ENCODE measurements at regions not wholly inside any gene's neighbourhood (a gene's known extent, or its start where the extent isn't known, plus 50 kb on each side); places are given as distances from the start of the nearest gene placed in this dataset.
"Not testable (repeated sequence)": the region's sequence is repeated elsewhere in the genome, so short reads cannot be mapped to it uniquely, and the experiment has no call there.

DNA sequence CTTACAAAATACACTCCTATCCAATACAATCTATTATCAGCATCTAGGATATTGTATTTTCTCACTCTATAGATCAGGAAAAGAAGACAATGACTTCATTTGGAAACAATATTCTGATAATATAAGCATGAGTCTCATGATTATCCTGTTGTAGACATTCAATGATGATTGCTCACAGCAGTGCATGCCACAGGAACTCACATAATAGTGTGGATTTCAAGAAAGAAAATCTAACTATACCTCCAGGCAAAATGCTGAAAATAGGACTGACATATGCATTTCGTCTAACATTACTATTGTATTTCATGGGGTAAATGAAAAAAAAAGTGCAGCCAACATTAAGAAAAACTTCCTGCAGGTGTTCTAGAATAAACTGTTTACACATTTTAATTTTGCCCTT lies 122.6 kb downstream of the POSTN start:
- H3K27ac Mint-ChIP-seq, result no peak overlapping the region
- peaks cover 6% of the 10 kb centered on the region for H3K9me3 Mint-ChIP-seq (ENCODE audit: low read depth)
- no peaks in the 10 kb centered on the region for H3K36me3 Mint-ChIP-seq (ENCODE audit: insufficient read depth)
- H3K4me1 Mint-ChIP-seq (ENCODE audit: low read depth), result peaks cover 6% of the 10 kb centered on the region
- no peak for DNase-seq (ENCODE audit: low spot score, unreplicated experiment)
- no peak overlapping the region for H3K4me3 Mint-ChIP-seq (ENCODE audit: low read depth)
- H3K27me3 Mint-ChIP-seq, result no peaks in the 10 kb centered on the region
- TF ChIP-seq, protein P1, sequence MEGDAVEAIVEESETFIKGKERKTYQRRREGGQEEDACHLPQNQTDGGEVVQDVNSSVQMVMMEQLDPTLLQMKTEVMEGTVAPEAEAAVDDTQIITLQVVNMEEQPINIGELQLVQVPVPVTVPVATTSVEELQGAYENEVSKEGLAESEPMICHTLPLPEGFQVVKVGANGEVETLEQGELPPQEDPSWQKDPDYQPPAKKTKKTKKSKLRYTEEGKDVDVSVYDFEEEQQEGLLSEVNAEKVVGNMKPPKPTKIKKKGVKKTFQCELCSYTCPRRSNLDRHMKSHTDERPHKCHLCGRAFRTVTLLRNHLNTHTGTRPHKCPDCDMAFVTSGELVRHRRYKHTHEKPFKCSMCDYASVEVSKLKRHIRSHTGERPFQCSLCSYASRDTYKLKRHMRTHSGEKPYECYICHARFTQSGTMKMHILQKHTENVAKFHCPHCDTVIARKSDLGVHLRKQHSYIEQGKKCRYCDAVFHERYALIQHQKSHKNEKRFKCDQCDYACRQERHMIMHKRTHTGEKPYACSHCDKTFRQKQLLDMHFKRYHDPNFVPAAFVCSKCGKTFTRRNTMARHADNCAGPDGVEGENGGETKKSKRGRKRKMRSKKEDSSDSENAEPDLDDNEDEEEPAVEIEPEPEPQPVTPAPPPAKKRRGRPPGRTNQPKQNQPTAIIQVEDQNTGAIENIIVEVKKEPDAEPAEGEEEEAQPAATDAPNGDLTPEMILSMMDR (IDR thresholded peaks at IDR 0.05; ENCODE audit: unreplicated experiment), result no peak

DNA sequence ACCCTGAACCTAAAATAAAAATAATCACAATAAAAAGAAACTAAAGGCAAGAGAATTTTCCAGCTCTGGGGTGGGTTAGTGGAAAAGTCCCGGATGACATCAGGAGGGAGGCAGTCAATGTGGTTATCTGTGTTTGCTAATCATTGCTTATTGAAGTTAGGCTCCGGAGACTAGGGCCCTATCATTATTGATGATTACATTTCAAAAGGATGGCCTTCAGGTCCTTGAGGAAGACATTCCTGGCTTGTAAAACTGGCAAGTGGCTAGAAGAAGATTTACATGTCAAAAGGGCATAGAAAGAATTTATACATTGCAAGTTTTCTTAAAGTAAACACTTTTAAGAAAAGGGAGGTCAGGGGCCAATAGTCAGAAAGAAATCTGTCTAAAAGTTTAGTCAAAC lies 123.4 kb downstream of the POSTN start:
- DNase-seq (ENCODE audit: low spot score, unreplicated experiment), result no peak
- H3K27me3 Mint-ChIP-seq, result no peaks in the 10 kb centered on the region
- H3K4me3 Mint-ChIP-seq (ENCODE audit: low read depth), result no peak overlapping the region
- TF ChIP-seq, protein P1 (IDR thresholded peaks at IDR 0.05; ENCODE audit: unreplicated experiment), result no peak
- H3K4me1 Mint-ChIP-seq (ENCODE audit: low read depth), result peaks cover 6% of the 10 kb centered on the region
- H3K36me3 Mint-ChIP-seq (ENCODE audit: insufficient read depth), result no peaks in the 10 kb centered on the region
- peaks cover 6% of the 10 kb centered on the region for H3K9me3 Mint-ChIP-seq (ENCODE audit: low read depth)
- H3K27ac Mint-ChIP-seq, result no peak overlapping the region

DNA sequence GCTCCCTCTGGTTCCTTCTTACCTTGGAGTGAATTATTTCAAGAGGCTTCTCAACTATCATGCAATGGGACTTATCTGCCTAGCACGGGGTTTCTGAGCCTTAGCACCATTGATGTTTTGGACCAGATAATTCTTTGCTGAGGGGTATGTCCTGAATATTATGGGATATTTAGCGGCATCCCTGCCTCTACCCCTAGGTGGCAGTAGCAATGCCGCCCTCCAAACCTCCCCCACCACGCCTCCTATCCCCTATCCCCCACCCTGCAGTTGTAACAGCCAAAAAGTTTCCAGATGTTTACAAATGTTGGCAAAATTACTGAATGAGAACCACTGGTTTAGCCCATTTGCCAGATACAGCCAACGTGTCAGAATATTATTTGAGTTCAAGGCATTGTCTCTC lies 125.5 kb downstream of the POSTN start:
- Mint-ChIP-seq H3K4me1 (ENCODE audit: low read depth) (peaks cover 6% of the 10 kb centered on the region), H3K27ac (no peak overlapping the region), H3K36me3 (ENCODE audit: insufficient read depth) (no peaks in the 10 kb centered on the region), H3K9me3 (ENCODE audit: low read depth) (peaks cover 6% of the 10 kb centered on the region), H3K4me3 (ENCODE audit: low read depth) (no peak overlapping the region), H3K27me3 (no peaks in the 10 kb centered on the region)
- TF ChIP-seq, protein P1 (IDR thresholded peaks at IDR 0.05; ENCODE audit: unreplicated experiment), result peak; percentile 14
- DNase-seq (ENCODE audit: low spot score, unreplicated experiment), result no peak

DNA sequence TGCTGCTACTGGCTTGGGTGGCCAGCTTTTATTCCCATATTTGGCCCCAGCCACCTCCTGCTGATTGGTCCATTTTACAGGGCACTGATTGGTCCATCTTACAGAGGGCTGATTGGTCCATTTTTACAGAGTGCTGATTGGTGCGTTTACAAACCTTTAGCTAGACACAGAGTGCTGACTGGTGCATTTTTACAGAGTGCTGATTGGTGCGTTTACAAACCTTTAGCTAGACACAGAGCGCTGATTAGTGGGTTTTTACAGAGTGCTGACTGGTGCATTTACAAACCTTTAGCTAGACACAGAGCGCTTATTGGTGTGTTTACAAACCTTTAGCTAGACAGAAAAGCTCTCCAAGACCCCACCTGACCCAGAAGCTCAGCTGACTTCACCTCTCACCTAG lies 126.3 kb downstream of the POSTN start:
- DNase-seq (ENCODE audit: low spot score, unreplicated experiment); H3K4me1 Mint-ChIP-seq (ENCODE audit: low read depth); H3K4me3 Mint-ChIP-seq (ENCODE audit: low read depth): not testable (repeated sequence)

DNA sequence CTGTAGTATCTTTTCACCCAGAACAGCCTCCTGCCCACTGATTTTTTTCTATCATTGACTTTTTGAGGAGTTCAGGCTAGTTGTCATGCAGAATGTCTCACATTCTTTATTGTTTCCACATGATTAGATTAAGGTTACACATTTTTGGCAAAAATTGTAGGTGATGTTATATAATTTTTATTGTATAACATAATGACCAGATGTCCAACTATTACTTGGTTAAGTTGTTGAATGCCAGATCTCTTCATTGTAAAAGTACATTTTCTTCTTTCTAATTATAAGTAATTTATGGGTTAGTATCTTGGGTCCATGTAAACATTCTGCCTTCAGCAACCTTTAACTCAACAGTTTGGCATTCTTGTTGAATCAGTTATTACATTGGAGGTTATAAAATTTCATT lies 138.4 kb downstream of the POSTN start:
- Mint-ChIP-seq H3K9me3 (ENCODE audit: low read depth) (peaks cover 4% of the 10 kb centered on the region), H3K4me3 (ENCODE audit: low read depth) (no peak overlapping the region), H3K27me3 (no peaks in the 10 kb centered on the region), H3K36me3 (ENCODE audit: insufficient read depth) (no peaks in the 10 kb centered on the region), H3K27ac (no peak overlapping the region), H3K4me1 (ENCODE audit: low read depth) (no peaks in the 10 kb centered on the region)
- TF ChIP-seq, protein P1 (IDR thresholded peaks at IDR 0.05; ENCODE audit: unreplicated experiment), result no peak
- DNase-seq (ENCODE audit: low spot score, unreplicated experiment), result no peak

More for the DNA sequence above, 126.3 kb downstream of the POSTN start:
- not testable (repeated sequence) for H3K36me3 Mint-ChIP-seq (ENCODE audit: insufficient read depth); H3K27me3 Mint-ChIP-seq; H3K9me3 Mint-ChIP-seq (ENCODE audit: low read depth); H3K27ac Mint-ChIP-seq

DNA sequence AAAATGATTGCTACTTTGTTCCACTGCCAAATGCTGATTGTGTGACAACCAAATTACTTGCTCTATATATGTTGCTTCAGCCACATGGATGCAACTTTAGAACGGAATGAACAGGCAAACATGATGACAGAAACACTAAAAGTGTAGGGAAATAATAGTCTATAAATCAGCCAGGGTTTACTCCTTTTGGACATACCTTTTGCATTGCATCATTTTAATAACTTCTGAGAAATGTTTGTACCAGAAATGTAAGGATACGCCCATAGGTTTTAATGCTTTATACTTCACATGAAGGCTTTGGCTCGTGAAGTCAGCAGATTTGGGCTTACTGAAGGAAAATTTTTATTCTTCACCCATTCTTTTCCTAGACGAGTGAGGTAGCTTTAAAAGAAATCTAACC lies 141.0 kb downstream of the POSTN start:
- Mint-ChIP-seq H3K27ac (no peak overlapping the region), H3K4me3 (ENCODE audit: low read depth) (no peak overlapping the region), H3K9me3 (ENCODE audit: low read depth) (peaks cover 5% of the 10 kb centered on the region), H3K4me1 (ENCODE audit: low read depth) (no peaks in the 10 kb centered on the region), H3K36me3 (ENCODE audit: insufficient read depth) (no peaks in the 10 kb centered on the region), H3K27me3 (no peaks in the 10 kb centered on the region)
- TF ChIP-seq, protein P1 (IDR thresholded peaks at IDR 0.05; ENCODE audit: unreplicated experiment), result no peak
- no peak for DNase-seq (ENCODE audit: low spot score, unreplicated experiment)
